HCT116 (cell line): ENCODE measurements at regions not wholly inside any gene's neighbourhood (a gene's known extent, or its start where the extent isn't known, plus 50 kb on each side); places are given as distances from the start of the nearest gene placed in this dataset.

Experiments used
- ATAC-seq: fragments of 200-7000 bp; cut with Tn5 transposase; 2 replicates; pipeline ENCODE4 v1.9.1; 2020; ENCODE audit warnings: mild to moderate bottlenecking, moderate library complexity
- BruUV-seq: library from RNA; stranded (reverse); fragments of 400-500 nt; replicated peaks from 2 replicates; lab custom pipeline; 2021; lab: Mats Ljungman, UMichigan
- CTCF ChIA-PET: fragments of 300-600 bp; sonication (Branson Sonifier 250); formaldehyde crosslinking; loops from one replicate; lab custom pipeline; 2021; ENCODE audit warnings: antibody characterized with exemption; lab: Charles Lee
- POLR2A ChIA-PET: fragments of 300-600, 350-600 bp; sonication (Branson Sonifier 250); formaldehyde crosslinking; loops from one replicate; lab custom pipeline; 2021; ENCODE audit warnings: antibody characterized with exemption; lab: Charles Lee
- RAD21 ChIA-PET, 2 experiments: fragments of 300-600 bp; sonication (Branson Sonifier 250); formaldehyde crosslinking; loops; one replicate each; lab custom pipeline; 2023; ENCODE audit warnings: low total read pairs in 2 of 2; ENCODE audit not compliant: uncharacterized antibody in 2 of 2, unreplicated experiment in 2 of 2, low non-redundant PET in 1 of 2; lab: Charles Lee
- DNase-seq: peaks from one replicate; pipeline ENCODE4 v3.0.0-alpha.2; 2010; ENCODE audit warnings: low read depth, low spot score
- H2AFZ ChIP-seq: fragments of 200-600 bp; shearing (Covaris generic), sonication (generic); 2 replicates; pipeline ENCODE4 v1.6.1; 2017; ENCODE audit warnings: low read depth, mixed run types, mixed read lengths, antibody characterized with exemption, low read length; ENCODE audit not compliant: poor library complexity, severe bottlenecking
- H3K27ac ChIP-seq: 2 replicates; pipeline ENCODE4 v1.5.1; 2012; ENCODE audit warnings: low read depth, low read length
- H3K27me3 ChIP-seq: fragments of 200-600 bp; sonication (generic); 2 replicates; pipeline ENCODE4 v1.6.1; 2016; ENCODE audit warnings: mixed run types, low read length, mixed read lengths; ENCODE audit not compliant: insufficient read depth
- H3K36me3 ChIP-seq, 2 experiments: fragments of 200-500 bp in 1 of 2; fragments of 200-600 bp in 1 of 2; sonication (Bioruptor generic) in 1 of 2; sonication (generic) in 1 of 2; 2 replicates each; pipeline versions ENCODE4 v1.5.1 to v1.6.1; 2014 to 2016; ENCODE audit warnings: low read length in 2 of 2, inconsistent platforms in 1 of 2, mixed read lengths in 1 of 2, mixed run types in 1 of 2; ENCODE audit not compliant: insufficient read depth in 2 of 2, control insufficient read depth in 1 of 2
- H3K4me1 ChIP-seq, 2 experiments: fragments of 200-600 bp in 1 of 2; sonication (generic) in 1 of 2; 2 replicates each; pipeline versions ENCODE4 v1.5.1 to v1.6.1; 2012 to 2017; ENCODE audit warnings: low read length in 2 of 2, inconsistent platforms in 1 of 2, mild to moderate bottlenecking in 1 of 2, mixed read lengths in 1 of 2, mixed run types in 1 of 2, moderate library complexity in 1 of 2; ENCODE audit not compliant: insufficient read depth in 2 of 2, control insufficient read depth in 1 of 2
- H3K4me2 ChIP-seq: fragments of 200-600 bp; sonication (generic); 2 replicates; pipeline ENCODE4 v1.6.1; 2017; ENCODE audit warnings: mixed run types, low read length, mixed read lengths
- H3K4me3 ChIP-seq, 2 experiments: fragments of 200-600 bp in 1 of 2; sonication (generic) in 1 of 2; replicated peaks in 1 of 2; 2 replicates each; pipeline ENCODE4 v1.5.1; 2011 to 2016; ENCODE audit warnings: low read length in 2 of 2, control low read depth in 1 of 2, low read depth in 1 of 2, mild to moderate bottlenecking in 1 of 2, mixed read lengths in 1 of 2, mixed run types in 1 of 2
- H3K79me2 ChIP-seq: fragments of 200-600 bp; sonication (generic); 2 replicates; pipeline ENCODE4 v1.6.1; 2017; ENCODE audit warnings: mild to moderate bottlenecking, mixed run types, low read length, moderate library complexity, mixed read lengths; ENCODE audit not compliant: insufficient read depth
- H3K9ac ChIP-seq: fragments of 200-600 bp; sonication (generic); 2 replicates; pipeline ENCODE4 v1.6.1; 2016; ENCODE audit warnings: low read length, mixed read lengths
- H3K9me2 ChIP-seq: fragments of 200-600 bp; sonication (generic), shearing (Covaris generic); 2 replicates; pipeline ENCODE4 v1.6.1; 2017; ENCODE audit warnings: mixed run types, mild to moderate bottlenecking, moderate library complexity; ENCODE audit not compliant: insufficient read depth
- H3K9me3 ChIP-seq, 2 experiments: fragments of 200-500 bp in 1 of 2; fragments of 200-600 bp in 1 of 2; sonication (Bioruptor generic) in 1 of 2; sonication (generic) in 1 of 2; 2 replicates each; pipeline ENCODE4 v1.6.1; 2014 to 2017; ENCODE audit warnings: low read length in 2 of 2, mixed read lengths in 2 of 2, inconsistent platforms in 1 of 2, low read depth in 1 of 2, mild to moderate bottlenecking in 1 of 2, mixed run types in 1 of 2, moderate library complexity in 1 of 2; ENCODE audit not compliant: control insufficient read depth in 1 of 2, insufficient read depth in 1 of 2
- H4K20me1 ChIP-seq: fragments of 200-600 bp; sonication (generic), shearing (Covaris generic); 2 replicates; pipeline ENCODE4 v1.6.1; 2017; ENCODE audit warnings: mixed run types, mild to moderate bottlenecking, moderate library complexity; ENCODE audit not compliant: insufficient read depth
- CEBPB ChIP-seq: IDR thresholded peaks from 2 replicates; pipeline ENCODE4 v1.6.1; 2012; ENCODE audit warnings: low read depth
- EGR1 ChIP-seq: IDR thresholded peaks from 2 replicates; pipeline ENCODE4 v1.6.1; 2012; ENCODE audit warnings: low read depth
- MAX ChIP-seq: IDR thresholded peaks from 2 replicates; pipeline ENCODE4 v1.6.1; 2012
- SRF ChIP-seq: IDR thresholded peaks from 2 replicates; pipeline ENCODE4 v1.6.1; 2012; ENCODE audit warnings: low read depth
- YY1 ChIP-seq: IDR thresholded peaks from 2 replicates; pipeline ENCODE4 v1.6.1; 2011; ENCODE audit warnings: low read length, low read depth, moderate library complexity, mild to moderate bottlenecking; ENCODE audit not compliant: insufficient replicate concordance; ENCODE audit errors: extremely low read depth
- ZBTB33 ChIP-seq: IDR thresholded peaks from 2 replicates; pipeline ENCODE4 v1.6.1; 2011; ENCODE audit warnings: mild to moderate bottlenecking, low read length, moderate library complexity; ENCODE audit not compliant: insufficient replicate concordance; ENCODE audit errors: extremely low read depth
- ZFX ChIP-seq: fragments of 450-650 bp; IDR thresholded peaks from 2 replicates; pipeline ENCODE4 v1.6.1; 2017
- intact Hi-C: fragments of 100-400 bp; cut with micrococcal nuclease; formaldehyde crosslinking; loops from 2 replicates; pipeline ENCODE4 v1.10.0; 2022

GRCh38 chr17:65346166-65346565 lies 209.0 kb downstream of the RGS9 start:
- POLR2A ChIA-PET, result no interaction called here
- RAD21 ChIA-PET, result no interaction called here
- Histone ChIP-seq H3K79me2 (no peaks in the 10 kb centered on the region), H3K36me3 (no peaks in the 10 kb centered on the region), H4K20me1 (no peaks in the 10 kb centered on the region), H3K9ac (no peak overlapping the region), H3K4me3 (no peak overlapping the region), H3K27ac (no peak overlapping the region), H2AFZ (no peak overlapping the region), H3K4me2 (peak overlapping the region; percentile 4; the same call in 1 of the 2 replicates)
- CTCF ChIA-PET, result no interaction called here
- no peak for DNase-seq
- TF ChIP-seq CEBPB, result no peak
- no peak for TF ChIP-seq YY1
- TF ChIP-seq ZBTB33, result no peak
- no peak for TF ChIP-seq EGR1
- TF ChIP-seq, all 23 proteins: peak for 0
- Histone ChIP-seq H3K4me1 (peaks cover 11 to 14% of the 10 kb centered on the region in 2 experiments; a peak in 2 of 4 replicates), H3K9me3 (no peaks in the 10 kb centered on the region), H3K27me3 (no peaks in the 10 kb centered on the region), H3K9me2 (no peaks in the 10 kb centered on the region)
- intact Hi-C loops, result no loop called here
- BruUV-seq, result no TSS peak
- 0 out of 2 replicates have a peak, but pooled peaks have one; percentile 27 for ATAC-seq

GRCh38 chr17:65345261-65346005 lies 208.3 kb downstream of the RGS9 start:
- peaks cover 11 to 14% of the 10 kb centered on the region in 2 experiments; a peak in 2 of 4 replicates for H3K4me1 ChIP-seq
- H3K9ac ChIP-seq, result no peak overlapping the region
- no peak overlapping the region for H3K4me3 ChIP-seq
- peak overlapping the region; percentile 2; the same call in 1 of the 2 replicates for H3K4me2 ChIP-seq
- H3K36me3 ChIP-seq, result no peaks in the 10 kb centered on the region
- H2AFZ ChIP-seq, result no peak overlapping the region
- H3K27me3 ChIP-seq, result no peaks in the 10 kb centered on the region
- H3K9me2 ChIP-seq, result no peaks in the 10 kb centered on the region
- no peak overlapping the region for H3K27ac ChIP-seq
- no TSS peak for BruUV-seq
- H4K20me1 ChIP-seq, result no peaks in the 10 kb centered on the region
- no peak for ATAC-seq
- intact Hi-C loops, result no loop called here
- no peak for TF ChIP-seq SRF
- no peak for TF ChIP-seq MAX
- TF ChIP-seq ZFX, result no peak
- TF ChIP-seq, all 23 proteins: peak for 0
- DNase-seq, result no peak
- CTCF ChIA-PET, result no interaction called here
- RAD21 ChIA-PET, result no interaction called here
- POLR2A ChIA-PET, result interaction anchor here (0.9 kb wide), 1 partner anchor 14 kb away, joined by 3 read pairs; no protein-coding TSS in a partner anchor
- H3K79me2 ChIP-seq, result no peaks in the 10 kb centered on the region
- H3K9me3 ChIP-seq, result peaks cover 0 to 3% of the 10 kb centered on the region in 2 experiments; a peak in 1 of 4 replicates
